Left cardiac atrium (tissue), 4 donors: ENCODE measurements at regions not wholly inside any gene's neighbourhood (a gene's known extent, or its start where the extent isn't known, plus 50 kb on each side); places are given as distances from the start of the nearest gene placed in this dataset.
"Not testable (repeated sequence)": the region's sequence is repeated elsewhere in the genome, so short reads cannot be mapped to it uniquely, and the experiment has no call there.

Source experiments
- ATAC-seq, 2 donors: fragments of 200-7000 bp; cut with Tn5 transposase; one replicate each; pipeline ENCODE4 v1.9.1; 2020; ENCODE audit warnings: mild to moderate bottlenecking in 2 of 2, moderate library complexity in 2 of 2
- DNase-seq: peaks from one replicate; pipeline ENCODE4 v3.0.0-alpha.2; 2020
- intact Hi-C, 2 donors: fragments of 100-400 bp; cut with DNase I; formaldehyde crosslinking; loops; one replicate each; pipeline versions ENCODE4 v1.14.1 to v1.15.1; 2022 to 2023
- donor health status: DM: no; HTN: yes; CAD: no.
- donor health status: DM: no; HTN: yes; CAD: no; lungs with severe emphysema.
- donor health status: DM: yes; HTN: yes; CAD: no.
- donor health status: Dilated cardiomyopathy.

- ATAC-seq, result no peak
- DNase-seq, result no peak
- intact Hi-C loops, result no loop called here
Observed at GRCh38 chr16:72609933-72610332, 438.0 kb upstream of the PMFBP1 start.

DNA sequence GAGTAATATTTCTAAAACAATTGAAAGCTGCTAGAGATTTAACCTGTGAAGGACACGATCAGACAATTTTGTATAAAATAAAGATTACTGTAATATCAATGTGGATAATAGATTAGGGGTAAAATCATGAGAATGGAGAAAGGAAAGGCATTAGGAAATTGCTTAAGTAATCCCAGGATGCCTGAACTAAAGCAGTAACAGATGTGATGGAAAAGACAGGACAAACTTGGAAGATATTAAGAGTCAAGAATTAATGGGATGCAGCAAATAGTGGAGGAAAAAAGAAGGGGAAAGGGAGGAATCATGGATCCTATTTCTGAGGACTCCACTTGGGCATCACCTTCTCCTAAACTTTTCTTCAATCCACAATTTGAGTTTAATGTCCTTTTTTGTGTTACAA is 437.1 kb upstream of the PMFBP1 start:
- DNase-seq (no peak), ATAC-seq (no peak)
- intact Hi-C loops, result no loop called here

- DNase-seq (no peak), ATAC-seq (no peak)
- intact Hi-C loops, result no loop called here
Observed at GRCh38 chr16:72604375-72604774, 432.4 kb upstream of the PMFBP1 start.

GRCh38 chr16:72602499-72602898 is 430.5 kb upstream of the PMFBP1 start:
- intact Hi-C loops, result no loop called here
- ATAC-seq, result no peak
- DNase-seq, result no peak

- intact Hi-C loops, result no loop called here
- ATAC-seq (no peak), DNase-seq (no peak)
Observed at GRCh38 chr16:72598696-72599095, 426.7 kb upstream of the PMFBP1 start.

- intact Hi-C loops, result no loop called here
- no peak for DNase-seq
- ATAC-seq, result no peak
Observed at GRCh38 chr16:72597938-72598337, 426.0 kb upstream of the PMFBP1 start.

- ATAC-seq (no peak), DNase-seq (no peak)
- intact Hi-C loops, result no loop called here
Observed at GRCh38 chr16:72596373-72596772, 424.4 kb upstream of the PMFBP1 start.

GRCh38 chr16:72590151-72590937 is 418.4 kb upstream of the PMFBP1 start:
- intact Hi-C loops, result no loop called here
- DNase-seq, result no peak
- ATAC-seq, result no peak

- intact Hi-C loops, result no loop called here
- DNase-seq (no peak), ATAC-seq (no peak)
Observed at GRCh38 chr16:72588551-72588950, 416.6 kb upstream of the PMFBP1 start.

- DNase-seq, intact Hi-C loops, ATAC-seq: not testable (repeated sequence)
Observed at GRCh38 chr16:72578061-72578460, 406.1 kb upstream of the PMFBP1 start.

GRCh38 chr16:72576189-72576588 is 404.2 kb upstream of the PMFBP1 start:
- intact Hi-C loops, result no loop called here
- ATAC-seq (no peak), DNase-seq (no peak)

DNA sequence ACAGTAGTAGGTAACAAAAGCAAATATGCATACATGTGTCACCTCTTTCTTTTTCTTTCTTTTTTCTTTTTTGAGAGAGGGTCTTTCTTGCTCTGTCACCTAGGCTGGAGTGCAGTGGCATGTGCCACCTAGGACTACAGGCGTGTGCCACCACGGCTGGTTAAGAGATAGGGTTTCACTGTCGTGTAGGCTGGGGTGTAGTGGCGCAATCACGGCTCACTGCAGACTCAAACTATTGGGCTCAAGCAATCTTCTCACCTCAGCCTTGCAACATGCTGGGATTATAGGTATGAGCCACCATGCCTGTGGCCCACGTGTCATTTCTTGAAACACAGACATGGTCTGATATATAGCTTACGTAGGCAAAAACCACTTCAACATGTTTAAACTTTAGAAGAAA is 397.7 kb upstream of the PMFBP1 start:
- ATAC-seq (no peak), DNase-seq (no peak)
- intact Hi-C loops, result no loop called here

GRCh38 chr16:72568502-72568901 is 396.5 kb upstream of the PMFBP1 start:
- DNase-seq (no peak), ATAC-seq (no peak)
- intact Hi-C loops, result no loop called here

- DNase-seq (no peak), ATAC-seq (no peak)
- intact Hi-C loops, result no loop called here
Observed at GRCh38 chr16:72566174-72566573, 394.2 kb upstream of the PMFBP1 start.

DNA sequence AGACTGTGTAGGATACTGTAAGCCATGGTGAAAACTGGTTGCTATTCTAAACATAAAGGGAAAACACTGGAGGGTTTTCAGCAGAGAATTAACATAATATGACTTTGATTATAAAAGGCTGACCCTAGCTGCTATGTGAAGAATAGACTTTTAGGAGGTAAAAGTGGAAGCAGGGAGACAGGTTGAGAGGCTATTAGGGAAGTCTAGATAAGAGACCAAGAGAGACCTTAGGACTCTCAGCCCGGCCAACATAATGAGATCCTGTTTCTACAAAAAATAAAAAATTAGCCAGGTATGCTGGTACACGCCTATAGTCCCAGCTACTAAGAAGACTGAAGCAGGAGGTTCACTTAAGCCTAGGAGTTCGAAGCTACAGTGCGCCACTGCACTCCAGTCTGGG is 393.2 kb upstream of the PMFBP1 start:
- DNase-seq, result no peak
- intact Hi-C loops, result no loop called here
- ATAC-seq, result no peak

DNA sequence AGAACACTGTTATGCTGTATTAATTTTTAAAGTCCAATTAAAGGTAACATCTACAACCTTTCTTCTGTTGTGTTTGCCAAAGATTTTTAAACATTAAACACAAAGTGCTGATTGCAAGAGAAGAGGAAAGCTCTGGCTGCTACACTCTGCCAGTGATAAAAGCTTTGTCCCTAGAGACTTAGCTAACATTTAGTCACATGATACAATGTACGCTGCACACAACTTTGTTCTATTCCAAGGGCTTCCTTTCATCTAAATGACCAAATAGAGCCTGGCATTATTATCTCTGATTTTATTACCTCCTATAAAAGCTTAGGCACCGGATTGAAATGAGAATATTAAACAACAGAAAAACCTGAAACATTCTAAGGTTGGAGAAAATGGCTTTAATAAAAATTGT is 388.7 kb upstream of the PMFBP1 start:
- intact Hi-C loops, result no loop called here
- ATAC-seq (peak in 1 of 2 donors; percentile 41), DNase-seq (no peak)

- intact Hi-C loops, result no loop called here
- DNase-seq (no peak), ATAC-seq (no peak)
Observed at GRCh38 chr16:72558501-72558900, 386.5 kb upstream of the PMFBP1 start.

DNA sequence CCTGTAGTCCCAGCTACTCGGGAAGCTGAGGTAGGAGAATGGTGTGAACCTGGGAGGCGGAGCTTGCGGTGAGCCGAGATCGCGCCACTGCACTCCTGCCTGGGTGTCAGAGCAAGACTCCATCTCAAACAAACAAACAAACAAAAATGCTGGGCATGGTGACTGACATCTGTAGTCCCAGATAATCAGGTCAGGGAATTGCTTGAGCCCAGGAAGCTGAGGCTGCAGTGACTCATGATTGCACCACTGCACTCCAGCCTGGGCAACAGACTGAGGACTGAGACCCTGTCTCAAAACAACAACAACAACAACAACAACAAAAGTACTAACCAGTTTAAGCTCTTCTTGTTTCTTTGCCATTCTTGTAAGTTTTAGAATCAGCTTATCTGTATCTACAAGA is 383.0 kb upstream of the PMFBP1 start:
- intact Hi-C loops, result no loop called here
- DNase-seq (no peak), ATAC-seq (no peak)

DNA sequence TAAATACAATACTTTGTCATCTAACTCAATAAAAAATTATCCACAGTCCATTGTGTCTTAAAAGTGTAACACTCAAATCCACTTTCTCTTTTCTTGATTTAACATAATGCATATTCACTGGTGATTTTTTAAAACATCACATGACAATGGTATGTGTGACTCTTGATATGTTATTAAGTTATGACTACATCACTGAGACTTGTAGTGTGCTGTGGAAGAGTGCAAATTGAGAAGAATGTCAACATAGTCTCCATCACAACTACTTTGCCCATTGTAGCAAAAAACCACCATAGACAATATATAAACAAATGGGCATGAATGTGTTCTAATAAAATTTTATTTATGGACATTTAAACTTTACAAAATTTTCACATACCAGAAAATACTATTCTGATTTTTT is 380.7 kb upstream of the PMFBP1 start:
- ATAC-seq, result no peak
- intact Hi-C loops, result no loop called here

DNA sequence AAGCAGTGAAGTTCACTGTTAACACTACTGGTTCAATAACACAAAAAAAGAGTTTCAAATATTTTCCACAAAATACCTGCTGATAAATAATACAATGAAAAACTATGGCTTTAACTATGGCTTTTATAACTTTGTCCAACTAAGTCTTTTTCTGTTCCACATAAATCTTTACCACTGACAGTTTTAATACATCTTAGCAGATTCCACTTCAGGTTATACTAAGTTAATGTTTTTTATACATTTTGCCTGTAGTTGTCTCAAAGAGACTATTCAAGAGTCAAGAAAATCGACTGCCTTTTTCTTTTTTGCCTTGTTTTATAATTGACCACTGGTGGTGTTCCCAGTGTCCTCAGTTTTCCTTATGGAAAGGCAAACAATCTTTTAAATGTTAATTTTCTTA is 379.7 kb upstream of the PMFBP1 start:
- DNase-seq, result no peak
- intact Hi-C loops, result no loop called here
- no peak for ATAC-seq

More for the DNA sequence above, 380.7 kb upstream of the PMFBP1 start:
- no peak for DNase-seq

DNA sequence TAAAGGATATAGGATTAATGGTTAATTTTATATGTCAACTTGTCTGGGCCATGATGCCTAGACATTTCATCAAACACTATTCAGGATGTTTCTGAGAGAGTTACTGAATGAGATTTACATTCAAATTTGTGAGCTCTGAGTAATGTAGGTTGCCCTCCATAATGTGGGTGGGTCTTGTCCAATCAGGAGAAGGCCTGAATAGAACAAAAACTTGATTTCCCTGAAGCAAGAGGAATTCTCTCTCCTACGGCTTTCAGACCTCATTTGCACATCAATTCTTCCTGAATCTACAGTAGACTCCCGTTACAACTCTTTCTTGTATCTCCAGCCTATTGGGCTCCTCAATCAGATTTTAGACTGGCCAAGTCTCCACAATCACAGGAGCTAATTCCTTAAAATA is 377.9 kb upstream of the PMFBP1 start:
- ATAC-seq (no peak), DNase-seq (no peak)
- intact Hi-C loops, result no loop called here

- intact Hi-C loops, result no loop called here
- ATAC-seq (no peak), DNase-seq (no peak)
Observed at GRCh38 chr16:72542102-72542501, 370.1 kb upstream of the PMFBP1 start.
